SK-N-SH treated with all-trans-retinoic acid at 6 μM for 48 hours (cell line): ENCODE measurements at regions not wholly inside any gene's neighbourhood (a gene's known extent, or its start where the extent isn't known, plus 50 kb on each side); places are given as distances from the start of the nearest gene placed in this dataset.
A peak's percentile ranks its signal among the peaks of the same experiment; 100 is the strongest.
"Not testable (repeated sequence)": the region's sequence is repeated elsewhere in the genome, so short reads cannot be mapped to it uniquely, and the experiment has no call there.

Experiments used
- ATAC-seq: fragments of 200-7000 bp; cut with Tn5 transposase; 3 replicates; pipeline ENCODE4 v1.9.1; 2020; ENCODE audit warnings: mild to moderate bottlenecking, moderate library complexity
- ARNTL ChIP-seq: fragments of 450-650 bp; formaldehyde crosslinking; IDR thresholded peaks from 2 replicates; pipeline ENCODE4 v1.5.0; 2020; ENCODE audit warnings: low read depth, mild to moderate bottlenecking, moderate library complexity, borderline replicate concordance
- BACH2 ChIP-seq: fragments of 250-450 bp; sonication (Bioruptor Pico); IDR thresholded peaks from 2 replicates; pipeline ENCODE4 v1.9.0; 2021; ENCODE audit warnings: mild to moderate bottlenecking, borderline replicate concordance
- CREB5 ChIP-seq: fragments of 250-450 bp; sonication (Bioruptor Pico); IDR thresholded peaks from 2 replicates; pipeline ENCODE4 v1.5.1; 2020; ENCODE audit warnings: low read depth, mild to moderate bottlenecking, moderate library complexity
- CSDC2 ChIP-seq: fragments of 250-450 bp; sonication (Bioruptor Pico); IDR thresholded peaks from 2 replicates; pipeline ENCODE4 v1.5.0; 2020; ENCODE audit warnings: mild to moderate bottlenecking, moderate library complexity
- ESRRG ChIP-seq: fragments of 250-450 bp; sonication (Bioruptor Pico); IDR thresholded peaks from 2 replicates; pipeline ENCODE4 v1.6.1; 2021; ENCODE audit warnings: mild to moderate bottlenecking
- GLIS3 ChIP-seq: fragments of 250-450 bp; sonication (Bioruptor Pico); IDR thresholded peaks from 2 replicates; pipeline ENCODE4 v1.5.0; 2020; ENCODE audit warnings: mild to moderate bottlenecking, moderate library complexity
- ISL1 ChIP-seq: fragments of 250-450 bp; sonication (Bioruptor Pico); IDR thresholded peaks from 2 replicates; pipeline ENCODE4 v2.1.2; 2022; ENCODE audit warnings: mild to moderate bottlenecking, moderate library complexity
- PATZ1 ChIP-seq: fragments of 250-450 bp; sonication (Bioruptor Pico); IDR thresholded peaks from 2 replicates; pipeline ENCODE4 v1.8.0; 2020; ENCODE audit warnings: mild to moderate bottlenecking, moderate library complexity, borderline replicate concordance
- POU6F1 ChIP-seq: fragments of 250-450 bp; sonication (Bioruptor Pico); IDR thresholded peaks from 2 replicates; pipeline ENCODE4 v1.8.0; 2021; ENCODE audit warnings: low read depth, mild to moderate bottlenecking, moderate library complexity, borderline replicate concordance
- PPARA ChIP-seq: fragments of 250-450 bp; sonication (Bioruptor Pico); IDR thresholded peaks from 2 replicates; pipeline ENCODE4 v1.5.0; 2020; ENCODE audit warnings: mild to moderate bottlenecking, borderline replicate concordance
- RARB ChIP-seq: fragments of 250-450 bp; sonication (Bioruptor Pico); IDR thresholded peaks from 2 replicates; pipeline ENCODE4 v1.8.0; 2021; ENCODE audit warnings: mild to moderate bottlenecking, moderate library complexity
- TCF4 ChIP-seq: fragments of 250-450 bp; sonication (Bioruptor Pico); IDR thresholded peaks from 2 replicates; pipeline ENCODE4 v1.8.0; 2021; ENCODE audit warnings: mild to moderate bottlenecking, moderate library complexity, borderline replicate concordance
- TOX ChIP-seq: fragments of 250-450 bp; sonication (Bioruptor Pico); IDR thresholded peaks from 2 replicates; pipeline ENCODE4 v1.8.0; 2021; ENCODE audit warnings: mild to moderate bottlenecking, moderate library complexity, borderline replicate concordance
- TSHZ2 ChIP-seq: fragments of 250-450 bp; sonication (Bioruptor Pico); IDR thresholded peaks from 2 replicates; pipeline ENCODE4 v1.5.0; 2020; ENCODE audit warnings: mild to moderate bottlenecking, moderate library complexity
- ZC3H10 ChIP-seq: fragments of 250-450 bp; sonication (Bioruptor Pico); IDR thresholded peaks from 2 replicates; pipeline ENCODE4 v1.5.1; 2021; ENCODE audit warnings: mild to moderate bottlenecking, moderate library complexity
- ZFP3 ChIP-seq: fragments of 250-450 bp; sonication (Bioruptor Pico); IDR thresholded peaks from 2 replicates; pipeline ENCODE4 v1.5.0; 2020; ENCODE audit warnings: mild to moderate bottlenecking, moderate library complexity
- ZFP30 ChIP-seq: fragments of 450-650 bp; formaldehyde crosslinking; IDR thresholded peaks from 2 replicates; pipeline ENCODE4 v1.5.0; 2022; ENCODE audit warnings: mild to moderate bottlenecking, moderate library complexity
- ZNF70 ChIP-seq: fragments of 450-650 bp; formaldehyde crosslinking; IDR thresholded peaks from 2 replicates; pipeline ENCODE4 v1.5.0; 2020; ENCODE audit warnings: mild to moderate bottlenecking, moderate library complexity
- ZNF8 ChIP-seq: fragments of 450-650 bp; formaldehyde crosslinking; IDR thresholded peaks from 2 replicates; pipeline ENCODE4 v1.5.0; 2020; ENCODE audit warnings: mild to moderate bottlenecking, moderate library complexity

- ATAC-seq = no peak
- TF ChIP-seq PATZ1 (CRISPR knock-in tag) = no peak
Measured at GRCh38 chr11:98307827-98308491, 712.8 kb upstream of the CNTN5 start.

- not testable (repeated sequence) for ATAC-seq
Measured at GRCh38 chr11:98330306-98330705, 690.4 kb upstream of the CNTN5 start.

- peak; percentile 45; the same call in 2 of the 3 replicates for ATAC-seq
- TF ChIP-seq POU6F1 (CRISPR knock-in tag) (no peak), PATZ1 (CRISPR knock-in tag) (no peak), ZNF8 (CRISPR knock-in tag) (no peak), TOX (CRISPR knock-in tag) (no peak), RARB (CRISPR knock-in tag) (no peak), ISL1 (CRISPR knock-in tag) (no peak), GLIS3 (CRISPR knock-in tag) (no peak), TSHZ2 (CRISPR knock-in tag) (no peak), ESRRG (CRISPR knock-in tag) (no peak), BACH2 (CRISPR knock-in tag) (no peak), PPARA (CRISPR knock-in tag) (no peak), ARNTL (CRISPR knock-in tag) (no peak), ZFP30 (CRISPR knock-in tag) (no peak)
Measured at GRCh38 chr11:98358551-98358950, 662.2 kb upstream of the CNTN5 start.

GRCh38 chr11:98365190-98365589 lies 655.6 kb upstream of the CNTN5 start:
- ATAC-seq = no peak
- TF ChIP-seq RARB (CRISPR knock-in tag) = no peak
- no peak for TF ChIP-seq ISL1 (CRISPR knock-in tag)
- no peak for TF ChIP-seq TSHZ2 (CRISPR knock-in tag)
- TF ChIP-seq ZC3H10 (CRISPR knock-in tag) = no peak
- no peak for TF ChIP-seq PATZ1 (CRISPR knock-in tag)
- TF ChIP-seq ARNTL (CRISPR knock-in tag) = no peak
- TF ChIP-seq CREB5 (CRISPR knock-in tag) = no peak
- TF ChIP-seq CSDC2 = no peak
- TF ChIP-seq ZFP3 (CRISPR knock-in tag) = no peak
- TF ChIP-seq ZNF8 (CRISPR knock-in tag) = no peak
- no peak for TF ChIP-seq TCF4 (CRISPR knock-in tag)
- TF ChIP-seq ZNF70 (CRISPR knock-in tag) = no peak
